ENCODE measurements at regions not wholly inside any gene's neighbourhood (a gene's known extent, or its start where the extent isn't known, plus 50 kb on each side); places are given as distances from the start of the nearest gene placed in this dataset.

- no peaks in the 10 kb centered on the region for H3K36me3 ChIP-seq (replicated peaks in 1 of 2; ENCODE audit: control insufficient read depth in 1 of 2, insufficient read depth in 2 of 2, low read length in 1 of 2)
- ChIA-PET POLR2A (no interaction called here), CTCF (interaction anchor here (1.0 kb wide), 1 partner anchor 328 kb away, joined by 3 read pairs; no protein-coding TSS in a partner anchor)
- no peak overlapping the region; a peak in 1 of 4 replicates for H3K4me3 ChIP-seq (ENCODE audit: low read depth in 2 of 2, low read length in 1 of 2)
- 22% methylated on average over 10 of the region's 10 CpGs for WGBS (ENCODE audit: low lambda C conversion rate)
- no peaks in the 10 kb centered on the region for H3K9me2 ChIP-seq
- no peaks in the 10 kb centered on the region for H3K79me2 ChIP-seq (ENCODE audit: insufficient read depth)
- H3K4me1 ChIP-seq (ENCODE audit: control insufficient read depth in 1 of 2, insufficient read depth in 2 of 2, low read depth in 1 of 2, low read length in 1 of 2), result peaks cover 0 to 10% of the 10 kb centered on the region in 2 experiments; a peak in 2 of 4 replicates
- peak overlapping the region in 1 of 2 experiments; percentile 76; a peak in 2 of 4 replicates for H3K27ac ChIP-seq (ENCODE audit: low read depth in 2 of 2, low read length in 1 of 2)
- no peak overlapping the region for H3K9ac ChIP-seq
- no peak overlapping the region for H3K4me2 ChIP-seq
- no peaks in the 10 kb centered on the region for H4K20me1 ChIP-seq (ENCODE audit: insufficient read depth)
- no peaks in the 10 kb centered on the region for H3K27me3 ChIP-seq (ENCODE audit: insufficient read depth)
- H3F3A ChIP-seq (replicated peaks; ENCODE audit: insufficient read depth), result no peaks in the 10 kb centered on the region
- peak; percentile 36 for DNase-seq
- TF ChIP-seq RFX5 (IDR thresholded peaks at IDR 0.05; ENCODE audit: low read length) (peak; percentile 48; the same call in 1 of the 2 replicates), CHD2 (IDR thresholded peaks at IDR 0.05; ENCODE audit: low read length, partially characterized antibody) (peak; percentile 35), MEF2A (IDR thresholded peaks at IDR 0.05; ENCODE audit: borderline replicate concordance, low read depth) (no peak), MXI1 (IDR thresholded peaks at IDR 0.05; ENCODE audit: low read depth, low read length) (peak; percentile 44), JUND (IDR thresholded peaks at IDR 0.05) (no peak), USF1 (IDR thresholded peaks at IDR 0.05; ENCODE audit: borderline replicate concordance, low read depth) (no peak), EP300 (IDR thresholded peaks at IDR 0.05; ENCODE audit: borderline replicate concordance in 1 of 2, low read depth in 1 of 2, low read length in 1 of 2) (peak in 1 of 2 experiments; percentile 46; a peak in 1 of 4 replicates), GATA2 (CRISPR knock-in tag; IDR thresholded peaks at IDR 0.05) (peak; percentile 24; the same call in 1 of the 2 replicates), RCOR1 (IDR thresholded peaks at IDR 0.05; ENCODE audit: low read length) (peak; percentile 49; the same call in 1 of the 2 replicates), ELF1 (IDR thresholded peaks at IDR 0.05) (no peak), ZBTB33 (IDR thresholded peaks at IDR 0.05; ENCODE audit: borderline replicate concordance, low read depth) (no peak)
- no peaks in the 10 kb centered on the region for H3K9me3 ChIP-seq
- no peak overlapping the region for H2AFZ ChIP-seq (ENCODE audit: low read depth)
Measured at GRCh38 chr2:104406261-104406726, 447.6 kb upstream of the POU3F3 start.

GRCh38 chr2:104407641-104408040 lies 446.3 kb upstream of the POU3F3 start:
- H2AFZ ChIP-seq (ENCODE audit: low read depth), result no peak overlapping the region
- POLR2A ChIA-PET, result no interaction called here
- no peak for DNase-seq
- no peaks in the 10 kb centered on the region for H3K79me2 ChIP-seq (ENCODE audit: insufficient read depth)
- no peaks in the 10 kb centered on the region for H4K20me1 ChIP-seq (ENCODE audit: insufficient read depth)
- H3K4me2 ChIP-seq, result no peak overlapping the region
- no peak overlapping the region for H3K9ac ChIP-seq
- H3K4me3 ChIP-seq (ENCODE audit: low read depth in 2 of 2, low read length in 1 of 2), result no peak overlapping the region
- H3F3A ChIP-seq (replicated peaks; ENCODE audit: insufficient read depth), result no peaks in the 10 kb centered on the region
- H3K4me1 ChIP-seq (ENCODE audit: control insufficient read depth in 1 of 2, insufficient read depth in 2 of 2, low read depth in 1 of 2, low read length in 1 of 2), result peaks cover 0 to 10% of the 10 kb centered on the region in 2 experiments; a peak in 2 of 4 replicates
- H3K27me3 ChIP-seq (ENCODE audit: insufficient read depth), result no peaks in the 10 kb centered on the region
- WGBS (ENCODE audit: low lambda C conversion rate), result 48% methylated on average over 2 of the region's 2 CpGs
- H3K27ac ChIP-seq (ENCODE audit: low read depth in 2 of 2, low read length in 1 of 2), result peak overlapping the region in 1 of 2 experiments; percentile 69; a peak in 2 of 4 replicates
- H3K36me3 ChIP-seq (replicated peaks in 1 of 2; ENCODE audit: control insufficient read depth in 1 of 2, insufficient read depth in 2 of 2, low read length in 1 of 2), result no peaks in the 10 kb centered on the region
- H3K9me2 ChIP-seq, result no peaks in the 10 kb centered on the region
- no peaks in the 10 kb centered on the region; the same call in 1 of the 2 replicates for H3K9me3 ChIP-seq
- CTCF ChIA-PET, result interaction anchor here (1.1 kb wide), 2 partner anchors 9 to 442 kb away, joined by 3 to 5 read pairs; no protein-coding TSS in a partner anchor
- no peak for TF ChIP-seq GABPA (IDR thresholded peaks at IDR 0.05; ENCODE audit: low read depth)
- no peak for TF ChIP-seq RFX5 (IDR thresholded peaks at IDR 0.05; ENCODE audit: low read length)
- TF ChIP-seq GATA2 (CRISPR knock-in tag; IDR thresholded peaks at IDR 0.05), result no peak
- TF ChIP-seq SIN3A (IDR thresholded peaks at IDR 0.05; ENCODE audit: borderline replicate concordance, low read depth, low read length), result no peak
- no peak for TF ChIP-seq PBX3 (IDR thresholded peaks at IDR 0.05)
- TF ChIP-seq MEF2A (IDR thresholded peaks at IDR 0.05; ENCODE audit: borderline replicate concordance, low read depth), result no peak
- no peak for TF ChIP-seq IRF3 (IDR thresholded peaks at IDR 0.05; ENCODE audit: low read depth, low read length)
- TF ChIP-seq USF1 (IDR thresholded peaks at IDR 0.05; ENCODE audit: borderline replicate concordance, low read depth), result no peak
- TF ChIP-seq TAF1 (IDR thresholded peaks at IDR 0.05; ENCODE audit: borderline replicate concordance, low read depth, low read length), result no peak
- no peak for TF ChIP-seq ELF1 (IDR thresholded peaks at IDR 0.05)
- TF ChIP-seq CTCF (IDR thresholded peaks at IDR 0.05), result no peak
- no peak for TF ChIP-seq EZH2phosphoT487 (IDR thresholded peaks at IDR 0.05; ENCODE audit: borderline replicate concordance, low read depth)
- no peak for TF ChIP-seq FOSL2 (IDR thresholded peaks at IDR 0.05; ENCODE audit: borderline replicate concordance, low read depth)
